ENCODE measurements at regions not wholly inside any gene's neighbourhood (a gene's known extent, or its start where the extent isn't known, plus 50 kb on each side); places are given as distances from the start of the nearest gene placed in this dataset.
"Not testable (repeated sequence)": the region's sequence is repeated elsewhere in the genome, so short reads cannot be mapped to it uniquely, and the experiment has no call there.

GRCh38 chr11:82049199-82049598, 684.5 kb downstream of the FAM181B start:
- no peak for DNase-seq (ENCODE audit: low read depth)

GRCh38 chr11:82047200-82047599, 686.5 kb downstream of the FAM181B start:
- DNase-seq (ENCODE audit: low read depth), result no peak

GRCh38 chr11:82046778-82047177, 686.9 kb downstream of the FAM181B start:
- DNase-seq (ENCODE audit: low read depth), result peak; percentile 3

GRCh38 chr11:82045748-82046457, 687.8 kb downstream of the FAM181B start:
- no peak for DNase-seq (ENCODE audit: low read depth)

GRCh38 chr11:82043316-82043715, 690.3 kb downstream of the FAM181B start:
- DNase-seq (ENCODE audit: low read depth), result no peak

- no peak for DNase-seq (ENCODE audit: low read depth)
Measured at GRCh38 chr11:82041764-82042163, 691.9 kb downstream of the FAM181B start.

- DNase-seq (ENCODE audit: low read depth), result no peak
Measured at GRCh38 chr11:82038154-82038553, 695.5 kb downstream of the FAM181B start.

GRCh38 chr11:82034527-82034926, 699.1 kb downstream of the FAM181B start:
- no peak for DNase-seq (ENCODE audit: low read depth)

- DNase-seq (ENCODE audit: low read depth), result not testable (repeated sequence)
Measured at GRCh38 chr11:82027335-82027734, 706.3 kb downstream of the FAM181B start.

GRCh38 chr11:82024760-82025159, 708.9 kb downstream of the FAM181B start:
- DNase-seq (ENCODE audit: low read depth), result no peak

- DNase-seq (ENCODE audit: low read depth), result no peak
Measured at GRCh38 chr11:82012276-82012675, 721.4 kb downstream of the FAM181B start.

- DNase-seq (ENCODE audit: low read depth), result no peak
Measured at GRCh38 chr11:82009133-82009532, 724.5 kb downstream of the FAM181B start.

GRCh38 chr11:82007521-82007920, 726.1 kb downstream of the FAM181B start:
- no peak for DNase-seq (ENCODE audit: low read depth)

GRCh38 chr11:82004537-82005213, 729.0 kb downstream of the FAM181B start:
- no peak for DNase-seq (ENCODE audit: low read depth)

GRCh38 chr11:82003671-82004515, 729.8 kb downstream of the FAM181B start:
- peak; percentile 9 for DNase-seq (ENCODE audit: low read depth)

GRCh38 chr11:82003024-82003423, 730.6 kb downstream of the FAM181B start:
- DNase-seq (ENCODE audit: low read depth), result no peak

GRCh38 chr11:81995889-81996288, 737.8 kb downstream of the FAM181B start:
- no peak for DNase-seq (ENCODE audit: low read depth)

- no peak for DNase-seq (ENCODE audit: low read depth)
Measured at GRCh38 chr11:81993755-81994154, 739.9 kb downstream of the FAM181B start.

GRCh38 chr11:81990659-81991443, 742.8 kb downstream of the FAM181B start:
- no peak for DNase-seq (ENCODE audit: low read depth)

GRCh38 chr11:81989093-81989492, 744.6 kb downstream of the FAM181B start:
- peak; percentile 50 for DNase-seq (ENCODE audit: low read depth)

- DNase-seq (ENCODE audit: low read depth), result peak; percentile 3
Measured at GRCh38 chr11:81987829-81988472, 745.7 kb downstream of the FAM181B start.
